CD4-positive, alpha-beta T cell (primary cell): ENCODE measurements at regions not wholly inside any gene's neighbourhood (a gene's known extent, or its start where the extent isn't known, plus 50 kb on each side); places are given as distances from the start of the nearest gene placed in this dataset.
"Not testable (repeated sequence)": the region's sequence is repeated elsewhere in the genome, so short reads cannot be mapped to it uniquely, and the experiment has no call there.

ENCODE experiments used
- ATAC-seq: fragments of 200-7000 bp; cut with Tn5 transposase; one replicate; pipeline ENCODE4 v1.10.0; 2022; ENCODE audit warnings: mild to moderate bottlenecking; ENCODE audit not compliant: poor library complexity
- CTCF ChIA-PET: fragments of 350-600 bp; sonication (Branson Sonifier 250); formaldehyde crosslinking; loops from one replicate; lab custom pipeline; 2021; ENCODE audit warnings: antibody characterized with exemption, inconsistent platforms; lab: Charles Lee
- POLR2A ChIA-PET: fragments of 350-600 bp; sonication (Branson Sonifier 250); formaldehyde crosslinking; loops from one replicate; lab custom pipeline; 2021; ENCODE audit warnings: antibody characterized with exemption, inconsistent platforms; lab: Charles Lee
- DNase-seq, 14 experiments: peaks; one replicate each; pipeline ENCODE4 v3.0.0-alpha.2; 2013 to 2020; ENCODE audit warnings: mixed read lengths in 2 of 14
- H3K27ac ChIP-seq, 2 donors: one replicate each; pipeline versions ENCODE4 v1.5.1 to v1.7.0; 2013; ENCODE audit warnings: low read length in 2 of 2, low read depth in 1 of 2, mild to moderate bottlenecking in 1 of 2
- H3K27me3 ChIP-seq, 2 experiments: 1 replicate in 1 of 2; 2 replicates in 1 of 2; pipeline versions ENCODE4 v1.6.1 to v1.7.0; 2013; ENCODE audit warnings: low read length in 2 of 2, control low read depth in 1 of 2, mild to moderate bottlenecking in 1 of 2, moderate library complexity in 1 of 2; ENCODE audit not compliant: insufficient read depth in 2 of 2, control insufficient read depth in 1 of 2
- H3K36me3 ChIP-seq: one replicate; pipeline ENCODE4 v1.6.1; 2013; ENCODE audit warnings: low read length, control low read depth; ENCODE audit not compliant: insufficient read depth
- H3K4me1 ChIP-seq: one replicate; pipeline ENCODE4 v1.6.1; 2013; ENCODE audit warnings: low read length, control low read depth; ENCODE audit not compliant: insufficient read depth
- H3K4me3 ChIP-seq: one replicate; pipeline ENCODE4 v1.5.1; 2013; ENCODE audit warnings: mild to moderate bottlenecking, low read length, moderate library complexity
- H3K9me3 ChIP-seq, 2 experiments: 1 replicate in 1 of 2; 2 replicates in 1 of 2; pipeline versions ENCODE4 v1.6.1 to v1.7.0; 2013; ENCODE audit warnings: low read length in 2 of 2, mild to moderate bottlenecking in 2 of 2, control low read depth in 1 of 2, moderate library complexity in 1 of 2; ENCODE audit not compliant: control insufficient read depth in 1 of 2, insufficient read depth in 1 of 2
- H3K27ac Mint-ChIP-seq: one replicate; pipeline ENCODE4 v1.8.0; 2020; ENCODE audit warnings: mixed read lengths
- H3K27me3 Mint-ChIP-seq: one replicate; pipeline ENCODE4 v1.8.0; 2021; ENCODE audit warnings: mixed read lengths
- H3K36me3 Mint-ChIP-seq: one replicate; pipeline ENCODE4 v1.8.0; 2021; ENCODE audit warnings: low read depth, mixed read lengths
- H3K4me1 Mint-ChIP-seq: one replicate; pipeline ENCODE4 v1.8.0; 2021; ENCODE audit warnings: low read depth, mixed read lengths
- H3K4me3 Mint-ChIP-seq: one replicate; pipeline ENCODE4 v1.8.0; 2020; ENCODE audit warnings: mild to moderate bottlenecking, mixed read lengths
- H3K9me3 Mint-ChIP-seq: one replicate; pipeline ENCODE4 v1.8.0; 2020; ENCODE audit warnings: mixed read lengths
- intact Hi-C, 2 experiments: fragments of 100-400 bp; cut with DNase I in 1 of 2; cut with micrococcal nuclease in 1 of 2; formaldehyde crosslinking; loops; one replicate each; pipeline versions ENCODE4 v1.15.1 to v1.9.0; 2023 to 2025; cut with DNase I, micrococcal nuclease
- TF ChIP-seq, protein P1 (sequence below): fragments of 200-600 bp; IDR thresholded peaks from one replicate; pipeline ENCODE4 v1.8.0; 2022; ENCODE audit warnings: antibody characterized with exemption, mild to moderate bottlenecking

DNA sequence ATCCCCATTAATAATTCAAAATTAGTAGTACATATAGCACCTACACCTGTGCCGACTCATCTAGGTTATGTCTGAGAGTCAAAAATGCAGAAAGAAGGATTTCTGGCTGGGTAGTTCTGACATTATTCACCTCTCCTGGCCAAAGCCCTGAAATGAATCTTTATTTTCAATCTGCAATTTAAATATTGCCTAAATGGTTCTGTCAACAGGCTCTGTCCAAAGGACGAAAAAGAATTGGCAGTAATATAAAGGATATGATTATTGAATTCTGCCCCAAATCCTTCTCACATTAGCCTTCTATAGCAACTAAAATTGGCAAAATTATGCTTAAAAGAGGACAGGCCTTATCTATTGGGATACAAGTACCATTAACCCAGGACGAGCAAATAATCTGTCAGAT is 86.9 kb upstream of the SPANXN4 start:
- Mint-ChIP-seq H3K27me3 (no peaks in the 10 kb centered on the region), H3K4me3 (no peak overlapping the region), H3K27ac (no peak overlapping the region), H3K36me3 (no peaks in the 10 kb centered on the region), H3K4me1 (no peaks in the 10 kb centered on the region), H3K9me3 (no peaks in the 10 kb centered on the region)
- H3K27me3 ChIP-seq = no peaks in the 10 kb centered on the region
- POLR2A ChIA-PET = no interaction called here
- CTCF ChIA-PET = no interaction called here
- TF ChIP-seq, protein P1, sequence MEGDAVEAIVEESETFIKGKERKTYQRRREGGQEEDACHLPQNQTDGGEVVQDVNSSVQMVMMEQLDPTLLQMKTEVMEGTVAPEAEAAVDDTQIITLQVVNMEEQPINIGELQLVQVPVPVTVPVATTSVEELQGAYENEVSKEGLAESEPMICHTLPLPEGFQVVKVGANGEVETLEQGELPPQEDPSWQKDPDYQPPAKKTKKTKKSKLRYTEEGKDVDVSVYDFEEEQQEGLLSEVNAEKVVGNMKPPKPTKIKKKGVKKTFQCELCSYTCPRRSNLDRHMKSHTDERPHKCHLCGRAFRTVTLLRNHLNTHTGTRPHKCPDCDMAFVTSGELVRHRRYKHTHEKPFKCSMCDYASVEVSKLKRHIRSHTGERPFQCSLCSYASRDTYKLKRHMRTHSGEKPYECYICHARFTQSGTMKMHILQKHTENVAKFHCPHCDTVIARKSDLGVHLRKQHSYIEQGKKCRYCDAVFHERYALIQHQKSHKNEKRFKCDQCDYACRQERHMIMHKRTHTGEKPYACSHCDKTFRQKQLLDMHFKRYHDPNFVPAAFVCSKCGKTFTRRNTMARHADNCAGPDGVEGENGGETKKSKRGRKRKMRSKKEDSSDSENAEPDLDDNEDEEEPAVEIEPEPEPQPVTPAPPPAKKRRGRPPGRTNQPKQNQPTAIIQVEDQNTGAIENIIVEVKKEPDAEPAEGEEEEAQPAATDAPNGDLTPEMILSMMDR = no peak
- no peaks in the 10 kb centered on the region for H3K9me3 ChIP-seq
- intact Hi-C loops = no loop called here
- no peaks in the 10 kb centered on the region for H3K4me1 ChIP-seq
- DNase-seq (no peak), ATAC-seq (no peak)
- H3K36me3 ChIP-seq = no peaks in the 10 kb centered on the region
- no peak overlapping the region for H3K27ac ChIP-seq
- H3K4me3 ChIP-seq = no peak overlapping the region

DNA sequence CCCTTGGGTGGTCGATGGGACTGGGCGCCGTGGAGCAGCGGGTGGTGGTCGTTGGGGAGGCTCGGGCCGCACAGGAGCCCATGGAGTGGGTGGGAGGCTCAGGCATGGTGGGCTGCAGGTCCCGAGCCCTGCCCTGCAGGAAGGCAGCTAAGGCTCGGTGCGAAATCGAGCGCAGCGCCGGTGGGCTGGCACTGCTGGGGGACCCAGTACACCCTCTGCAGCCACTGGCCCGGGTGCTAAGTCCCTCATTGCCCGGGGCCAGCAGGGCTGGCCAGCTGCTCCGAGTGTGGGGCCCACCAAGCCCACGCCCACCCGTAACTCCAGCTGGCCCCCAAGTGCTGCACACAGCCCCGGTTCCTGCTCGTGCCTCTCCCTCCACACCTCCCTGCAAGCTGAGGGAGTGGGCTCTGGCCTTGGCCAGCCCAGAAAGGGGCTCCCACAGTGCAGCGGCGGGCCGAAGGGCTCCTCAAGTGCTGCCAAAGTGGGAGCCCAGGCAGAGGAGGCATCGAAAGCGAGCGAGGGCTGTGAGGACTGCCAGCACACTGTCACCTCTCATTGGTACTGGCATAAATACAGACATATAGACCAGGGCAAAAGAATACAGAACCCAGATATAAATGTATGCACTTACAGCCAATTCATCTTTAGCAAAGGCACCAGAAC is 53.5 kb upstream of the SPANXN4 start:
- H3K27ac ChIP-seq, H3K36me3 ChIP-seq, CTCF ChIA-PET, POLR2A ChIA-PET, H3K4me1 Mint-ChIP-seq, H3K27me3 ChIP-seq, DNase-seq, intact Hi-C loops, H3K9me3 Mint-ChIP-seq, H3K27ac Mint-ChIP-seq, H3K4me1 ChIP-seq, H3K4me3 Mint-ChIP-seq, H3K9me3 ChIP-seq, H3K36me3 Mint-ChIP-seq, ATAC-seq, H3K27me3 Mint-ChIP-seq, H3K4me3 ChIP-seq: not testable (repeated sequence)
